ENCODE measurements at regions not wholly inside any gene's neighbourhood (a gene's known extent, or its start where the extent isn't known, plus 50 kb on each side); places are given as distances from the start of the nearest gene placed in this dataset.

DNA sequence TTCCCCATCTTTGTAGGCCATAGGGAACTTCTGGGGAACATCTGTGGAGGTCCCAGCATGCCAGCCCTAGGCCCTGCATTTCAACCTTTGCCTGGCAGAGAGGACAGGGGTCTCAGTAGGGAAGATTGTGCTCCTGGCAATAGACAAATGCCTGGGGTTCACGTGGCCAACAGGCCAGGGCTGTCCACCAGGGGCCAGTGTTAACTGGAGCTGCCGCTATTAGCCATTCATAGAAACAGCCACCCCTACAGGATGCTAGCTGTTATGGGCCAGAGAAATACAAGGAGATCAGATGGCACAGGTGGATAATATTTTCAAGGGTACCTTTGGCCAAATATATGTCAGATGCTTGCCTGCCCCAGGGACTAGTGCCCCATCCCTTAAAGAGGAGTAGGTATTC is 932.9 kb downstream of the QKI start:
- TF ChIP-seq EP300 (IDR thresholded peaks at IDR 0.05) = no peak
- TF ChIP-seq, protein P1, sequence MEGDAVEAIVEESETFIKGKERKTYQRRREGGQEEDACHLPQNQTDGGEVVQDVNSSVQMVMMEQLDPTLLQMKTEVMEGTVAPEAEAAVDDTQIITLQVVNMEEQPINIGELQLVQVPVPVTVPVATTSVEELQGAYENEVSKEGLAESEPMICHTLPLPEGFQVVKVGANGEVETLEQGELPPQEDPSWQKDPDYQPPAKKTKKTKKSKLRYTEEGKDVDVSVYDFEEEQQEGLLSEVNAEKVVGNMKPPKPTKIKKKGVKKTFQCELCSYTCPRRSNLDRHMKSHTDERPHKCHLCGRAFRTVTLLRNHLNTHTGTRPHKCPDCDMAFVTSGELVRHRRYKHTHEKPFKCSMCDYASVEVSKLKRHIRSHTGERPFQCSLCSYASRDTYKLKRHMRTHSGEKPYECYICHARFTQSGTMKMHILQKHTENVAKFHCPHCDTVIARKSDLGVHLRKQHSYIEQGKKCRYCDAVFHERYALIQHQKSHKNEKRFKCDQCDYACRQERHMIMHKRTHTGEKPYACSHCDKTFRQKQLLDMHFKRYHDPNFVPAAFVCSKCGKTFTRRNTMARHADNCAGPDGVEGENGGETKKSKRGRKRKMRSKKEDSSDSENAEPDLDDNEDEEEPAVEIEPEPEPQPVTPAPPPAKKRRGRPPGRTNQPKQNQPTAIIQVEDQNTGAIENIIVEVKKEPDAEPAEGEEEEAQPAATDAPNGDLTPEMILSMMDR (IDR thresholded peaks at IDR 0.05) = no peak
- no peak for TF ChIP-seq POLR2A (IDR thresholded peaks at IDR 0.05)
